ENCODE measurements at regions not wholly inside any gene's neighbourhood (a gene's known extent, or its start where the extent isn't known, plus 50 kb on each side); places are given as distances from the start of the nearest gene placed in this dataset.

DNA sequence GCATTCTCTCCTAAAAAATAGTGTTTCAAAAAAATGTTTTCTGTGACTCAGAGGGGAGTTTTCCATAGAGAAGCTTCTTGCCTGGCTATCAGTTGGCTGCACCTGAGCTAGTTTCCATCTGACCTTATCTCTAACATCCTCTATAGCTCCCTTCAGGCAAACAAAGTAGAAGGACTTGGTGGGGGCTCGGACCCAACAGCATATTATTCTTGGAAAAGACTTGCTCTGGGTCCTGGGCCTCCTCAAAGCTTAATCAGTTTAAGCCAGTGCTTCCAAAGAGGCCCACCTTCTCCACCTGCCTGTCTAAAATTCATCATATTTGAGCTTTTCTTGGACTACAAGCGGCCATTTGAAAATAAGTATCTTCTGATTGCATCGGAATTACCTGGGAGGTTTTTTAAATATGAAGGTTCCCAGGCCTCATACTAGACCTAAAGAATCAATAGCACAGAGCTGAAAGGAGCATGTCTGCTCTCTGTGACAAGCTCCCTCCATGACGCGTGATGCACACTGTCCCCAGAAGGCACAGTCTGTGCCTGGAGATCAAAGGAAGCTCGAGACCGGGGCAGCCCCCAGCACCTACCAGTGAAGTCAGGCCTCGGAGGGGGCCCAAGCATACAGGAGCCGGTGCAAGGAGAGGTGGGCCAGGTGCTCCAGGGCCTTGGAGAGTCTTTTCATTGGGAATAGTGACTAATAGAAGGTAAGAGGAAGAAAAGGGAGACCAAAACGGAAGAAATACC lies 80.6 kb upstream of the HIVEP1 start (continued):
- no peak for TF ChIP-seq SREBF2 (CRISPR knock-in tag; IDR thresholded peaks at IDR 0.05)
- TF ChIP-seq NUFIP1 (IDR thresholded peaks at IDR 0.05; ENCODE audit: partially characterized antibody), result peak; percentile 38
- no peak for TF ChIP-seq ZNF324 (CRISPR knock-in tag; IDR thresholded peaks at IDR 0.05)
- TF ChIP-seq, protein P1, sequence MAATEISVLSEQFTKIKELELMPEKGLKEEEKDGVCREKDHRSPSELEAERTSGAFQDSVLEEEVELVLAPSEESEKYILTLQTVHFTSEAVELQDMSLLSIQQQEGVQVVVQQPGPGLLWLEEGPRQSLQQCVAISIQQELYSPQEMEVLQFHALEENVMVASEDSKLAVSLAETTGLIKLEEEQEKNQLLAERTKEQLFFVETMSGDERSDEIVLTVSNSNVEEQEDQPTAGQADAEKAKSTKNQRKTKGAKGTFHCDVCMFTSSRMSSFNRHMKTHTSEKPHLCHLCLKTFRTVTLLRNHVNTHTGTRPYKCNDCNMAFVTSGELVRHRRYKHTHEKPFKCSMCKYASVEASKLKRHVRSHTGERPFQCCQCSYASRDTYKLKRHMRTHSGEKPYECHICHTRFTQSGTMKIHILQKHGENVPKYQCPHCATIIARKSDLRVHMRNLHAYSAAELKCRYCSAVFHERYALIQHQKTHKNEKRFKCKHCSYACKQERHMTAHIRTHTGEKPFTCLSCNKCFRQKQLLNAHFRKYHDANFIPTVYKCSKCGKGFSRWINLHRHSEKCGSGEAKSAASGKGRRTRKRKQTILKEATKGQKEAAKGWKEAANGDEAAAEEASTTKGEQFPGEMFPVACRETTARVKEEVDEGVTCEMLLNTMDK (IDR thresholded peaks at IDR 0.05; ENCODE audit: borderline replicate concordance, insufficient read depth, low read depth, low read length, poor library complexity, severe bottlenecking), result no peak
- TF ChIP-seq BHLHE40 (IDR thresholded peaks at IDR 0.05; ENCODE audit: low read length), result peak; percentile 64
- TF ChIP-seq, protein P2, sequence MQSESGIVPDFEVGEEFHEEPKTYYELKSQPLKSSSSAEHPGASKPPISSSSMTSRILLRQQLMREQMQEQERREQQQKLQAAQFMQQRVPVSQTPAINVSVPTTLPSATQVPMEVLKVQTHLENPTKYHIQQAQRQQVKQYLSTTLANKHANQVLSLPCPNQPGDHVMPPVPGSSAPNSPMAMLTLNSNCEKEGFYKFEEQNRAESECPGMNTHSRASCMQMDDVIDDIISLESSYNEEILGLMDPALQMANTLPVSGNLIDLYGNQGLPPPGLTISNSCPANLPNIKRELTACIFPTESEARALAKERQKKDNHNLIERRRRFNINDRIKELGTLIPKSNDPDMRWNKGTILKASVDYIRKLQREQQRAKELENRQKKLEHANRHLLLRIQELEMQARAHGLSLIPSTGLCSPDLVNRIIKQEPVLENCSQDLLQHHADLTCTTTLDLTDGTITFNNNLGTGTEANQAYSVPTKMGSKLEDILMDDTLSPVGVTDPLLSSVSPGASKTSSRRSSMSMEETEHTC (IDR thresholded peaks at IDR 0.05), result no peak
- TF ChIP-seq, protein P3, sequence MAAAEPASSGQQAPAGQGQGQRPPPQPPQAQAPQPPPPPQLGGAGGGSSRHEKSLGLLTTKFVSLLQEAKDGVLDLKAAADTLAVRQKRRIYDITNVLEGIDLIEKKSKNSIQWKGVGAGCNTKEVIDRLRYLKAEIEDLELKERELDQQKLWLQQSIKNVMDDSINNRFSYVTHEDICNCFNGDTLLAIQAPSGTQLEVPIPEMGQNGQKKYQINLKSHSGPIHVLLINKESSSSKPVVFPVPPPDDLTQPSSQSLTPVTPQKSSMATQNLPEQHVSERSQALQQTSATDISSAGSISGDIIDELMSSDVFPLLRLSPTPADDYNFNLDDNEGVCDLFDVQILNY (CRISPR knock-in tag; IDR thresholded peaks at IDR 0.05), result no peak
- TF ChIP-seq, protein P4, sequence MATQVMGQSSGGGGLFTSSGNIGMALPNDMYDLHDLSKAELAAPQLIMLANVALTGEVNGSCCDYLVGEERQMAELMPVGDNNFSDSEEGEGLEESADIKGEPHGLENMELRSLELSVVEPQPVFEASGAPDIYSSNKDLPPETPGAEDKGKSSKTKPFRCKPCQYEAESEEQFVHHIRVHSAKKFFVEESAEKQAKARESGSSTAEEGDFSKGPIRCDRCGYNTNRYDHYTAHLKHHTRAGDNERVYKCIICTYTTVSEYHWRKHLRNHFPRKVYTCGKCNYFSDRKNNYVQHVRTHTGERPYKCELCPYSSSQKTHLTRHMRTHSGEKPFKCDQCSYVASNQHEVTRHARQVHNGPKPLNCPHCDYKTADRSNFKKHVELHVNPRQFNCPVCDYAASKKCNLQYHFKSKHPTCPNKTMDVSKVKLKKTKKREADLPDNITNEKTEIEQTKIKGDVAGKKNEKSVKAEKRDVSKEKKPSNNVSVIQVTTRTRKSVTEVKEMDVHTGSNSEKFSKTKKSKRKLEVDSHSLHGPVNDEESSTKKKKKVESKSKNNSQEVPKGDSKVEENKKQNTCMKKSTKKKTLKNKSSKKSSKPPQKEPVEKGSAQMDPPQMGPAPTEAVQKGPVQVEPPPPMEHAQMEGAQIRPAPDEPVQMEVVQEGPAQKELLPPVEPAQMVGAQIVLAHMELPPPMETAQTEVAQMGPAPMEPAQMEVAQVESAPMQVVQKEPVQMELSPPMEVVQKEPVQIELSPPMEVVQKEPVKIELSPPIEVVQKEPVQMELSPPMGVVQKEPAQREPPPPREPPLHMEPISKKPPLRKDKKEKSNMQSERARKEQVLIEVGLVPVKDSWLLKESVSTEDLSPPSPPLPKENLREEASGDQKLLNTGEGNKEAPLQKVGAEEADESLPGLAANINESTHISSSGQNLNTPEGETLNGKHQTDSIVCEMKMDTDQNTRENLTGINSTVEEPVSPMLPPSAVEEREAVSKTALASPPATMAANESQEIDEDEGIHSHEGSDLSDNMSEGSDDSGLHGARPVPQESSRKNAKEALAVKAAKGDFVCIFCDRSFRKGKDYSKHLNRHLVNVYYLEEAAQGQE (IDR thresholded peaks at IDR 0.05; ENCODE audit: borderline replicate concordance), result peak; percentile 61; the same call in 1 of the 2 replicates
- TF ChIP-seq, protein P4 (CRISPR knock-in tag; IDR thresholded peaks at IDR 0.05; ENCODE audit: low read depth), result no peak
- no peak for TF ChIP-seq ZFPM2 (CRISPR knock-in tag; IDR thresholded peaks at IDR 0.05)
- no peak for TF ChIP-seq CEBPG (CRISPR knock-in tag; IDR thresholded peaks at IDR 0.05)
- TF ChIP-seq CEBPG (tag; conservative IDR thresholded peaks at IDR 0.05 in 1 of 2, IDR thresholded peaks at IDR 0.05 in 1 of 2), result no peak
- TF ChIP-seq HSF4 (CRISPR knock-in tag; IDR thresholded peaks at IDR 0.05; ENCODE audit: borderline replicate concordance), result peak; percentile 25; the same call in 1 of the 2 replicates
- no peak for TF ChIP-seq HCFC1 (IDR thresholded peaks at IDR 0.05; ENCODE audit: low read depth, low read length)

Data from K562 (cell line).